Activated T-cell treated with anti-CD3 and anti-CD28 coated beads for 1 hour (primary cell): ENCODE measurements at regions not wholly inside any gene's neighbourhood (a gene's known extent, or its start where the extent isn't known, plus 50 kb on each side); places are given as distances from the start of the nearest gene placed in this dataset.
"Not testable (repeated sequence)": the region's sequence is repeated elsewhere in the genome, so short reads cannot be mapped to it uniquely, and the experiment has no call there.

Experiments
- DNase-seq: peaks from one replicate; pipeline ENCODE4 v3.0.0-alpha.2; 2020; ENCODE audit warnings: low read depth

- no peak for DNase-seq
These were observed 141.4 kb upstream of the SERTAD2 start for GRCh38 chr2:64795024-64795592.

DNA sequence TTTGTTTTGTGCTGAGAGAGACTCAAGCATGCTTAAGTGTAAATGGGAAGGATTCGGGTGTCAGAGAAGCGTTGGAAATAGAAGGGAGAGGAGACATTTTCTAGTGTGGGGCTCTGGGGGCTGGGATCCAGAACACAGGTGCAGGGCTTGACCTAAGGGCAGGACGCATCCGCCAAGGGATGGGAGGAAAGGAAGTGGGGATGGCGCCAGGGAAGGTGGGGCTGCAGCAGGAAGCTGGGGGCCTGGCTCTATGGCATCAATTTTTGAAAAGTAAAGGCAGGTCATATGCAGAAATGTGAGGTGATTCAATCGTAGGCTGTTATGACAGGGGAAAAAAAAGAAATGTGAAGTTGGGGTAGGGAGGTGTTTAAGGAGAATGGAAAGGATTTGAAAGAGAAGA, 143.2 kb upstream of the SERTAD2 start:
- no peak for DNase-seq

- no peak for DNase-seq
These were observed 144.3 kb upstream of the SERTAD2 start for GRCh38 chr2:64797881-64798575.

- DNase-seq: no peak
These were observed 146.0 kb upstream of the SERTAD2 start for GRCh38 chr2:64799592-64800252.

- DNase-seq: no peak
These were observed 150.1 kb upstream of the SERTAD2 start for GRCh38 chr2:64803776-64804175.

GRCh38 chr2:64804651-64805050, 150.9 kb upstream of the SERTAD2 start:
- no peak for DNase-seq

DNA sequence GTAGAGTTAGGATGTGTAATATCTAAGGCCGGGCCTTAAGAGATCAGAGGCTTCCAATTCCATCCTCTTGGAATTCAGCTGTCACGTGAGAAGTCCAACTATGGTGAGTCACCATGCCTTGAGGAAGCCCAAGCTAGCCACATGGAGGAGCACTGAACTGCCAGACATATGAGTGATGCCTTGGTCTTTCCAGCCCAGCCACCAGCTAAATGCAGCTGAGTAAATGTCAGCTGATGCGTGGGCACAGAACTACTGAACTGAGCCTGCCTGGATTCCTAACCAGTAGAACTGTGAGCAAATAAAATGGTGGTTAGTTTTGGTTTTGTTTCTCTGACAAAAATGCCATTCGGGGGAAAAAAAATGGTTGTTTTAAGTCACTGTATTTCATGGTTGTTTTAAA, 153.7 kb upstream of the SERTAD2 start:
- DNase-seq: no peak

DNA sequence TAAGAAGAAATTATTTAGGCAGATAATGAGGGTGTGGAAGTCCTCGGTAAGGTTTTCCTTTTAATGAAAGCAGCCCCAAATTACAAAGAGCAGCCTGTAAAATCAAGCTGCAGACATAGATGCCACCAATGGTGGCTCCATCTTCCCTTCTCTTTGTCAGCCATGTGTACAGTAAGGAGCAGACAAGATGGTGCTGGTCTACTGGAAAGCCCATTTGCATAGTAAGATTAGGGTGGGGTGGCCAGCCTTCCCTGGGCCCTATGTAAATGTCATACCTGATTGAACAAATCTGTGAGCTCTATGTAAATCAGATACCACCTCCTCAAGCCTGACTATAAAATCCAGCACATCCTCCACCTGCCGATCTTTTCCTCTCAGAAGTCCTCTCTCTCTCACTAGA, 154.4 kb upstream of the SERTAD2 start:
- DNase-seq: no peak

- DNase-seq: no peak
These were observed 155.0 kb upstream of the SERTAD2 start for GRCh38 chr2:64808754-64809153.

DNA sequence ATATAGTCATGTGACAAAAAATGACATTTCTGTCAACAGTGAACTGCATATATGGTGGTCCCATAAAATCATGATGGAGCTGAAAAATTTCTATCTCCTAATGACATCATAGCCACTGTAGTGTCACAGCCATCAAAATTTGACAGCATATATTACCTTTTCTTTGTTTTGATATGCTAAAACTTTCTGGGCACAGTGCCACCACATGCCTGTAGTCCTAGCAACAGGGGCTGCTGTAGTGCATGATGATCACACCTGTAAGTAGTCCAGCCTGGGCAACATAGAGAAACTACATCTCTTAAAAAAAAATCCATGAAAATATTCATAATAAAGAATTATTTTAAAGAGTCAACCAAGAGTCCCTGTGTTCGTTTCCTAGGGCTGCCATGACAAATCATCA, 155.5 kb upstream of the SERTAD2 start:
- DNase-seq: no peak

- no peak for DNase-seq
These were observed 158.6 kb upstream of the SERTAD2 start for GRCh38 chr2:64812285-64812684.

DNA sequence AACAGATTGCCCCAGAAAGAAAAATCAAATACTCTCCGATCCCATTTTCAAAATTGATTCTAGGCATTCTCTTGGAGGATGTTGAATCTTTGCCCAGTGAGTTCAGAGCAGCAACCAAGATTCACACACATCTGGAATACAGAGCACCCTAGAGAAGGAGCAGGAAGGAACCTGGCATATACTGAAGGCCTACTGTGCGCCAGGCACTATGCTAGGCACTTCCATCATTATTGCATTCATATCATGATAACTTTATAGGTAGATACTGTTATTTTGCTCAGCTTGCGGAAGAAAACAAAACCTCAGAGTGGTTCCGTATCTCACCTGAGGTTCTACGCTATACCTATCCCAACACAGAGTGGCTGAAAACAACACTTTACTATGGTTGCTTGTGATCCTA, 160.3 kb upstream of the SERTAD2 start:
- no peak for DNase-seq

DNA sequence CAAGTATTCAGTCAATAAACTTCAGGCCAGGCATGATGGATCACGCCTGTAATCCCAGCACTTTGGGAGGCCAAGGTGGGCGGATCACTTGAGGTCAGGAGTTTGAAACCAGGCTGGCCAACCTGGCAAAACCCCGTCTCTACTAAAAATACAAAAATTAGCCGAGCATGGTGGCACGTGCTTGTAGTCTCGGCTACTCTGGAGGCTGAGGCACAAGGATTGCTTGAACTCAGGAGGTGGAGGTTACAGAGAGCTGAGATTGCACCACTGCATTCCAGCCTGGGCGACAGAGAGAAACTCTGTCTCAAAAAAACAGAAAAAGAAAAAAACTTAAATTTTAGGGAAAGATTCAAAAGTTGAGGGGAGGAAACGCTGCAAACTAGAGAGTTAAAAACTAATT, 162.8 kb upstream of the SERTAD2 start:
- not testable (repeated sequence) for DNase-seq

DNA sequence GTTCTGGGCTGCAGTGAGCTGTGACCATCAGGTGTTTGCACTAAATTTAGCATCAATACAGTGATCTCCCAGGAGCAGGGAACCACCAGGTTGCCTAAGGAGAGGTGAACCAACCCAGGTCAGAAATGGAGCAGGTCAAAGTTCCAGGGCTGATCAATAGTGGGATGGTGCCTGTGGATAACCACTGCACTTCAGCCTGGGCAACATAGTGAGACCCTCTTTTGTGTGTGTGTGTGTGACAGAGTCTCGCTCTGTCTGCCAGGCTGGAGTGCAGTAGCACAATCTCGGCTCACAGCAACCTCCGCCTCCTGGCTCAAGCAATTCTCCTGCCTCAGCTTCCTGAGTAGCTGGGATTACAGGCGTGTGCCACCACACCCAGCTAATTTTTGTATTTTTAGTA, 163.7 kb upstream of the SERTAD2 start:
- no peak for DNase-seq

- DNase-seq: no peak
These were observed 164.9 kb upstream of the SERTAD2 start for GRCh38 chr2:64818664-64819060.

GRCh38 chr2:64819361-64819760, 165.6 kb upstream of the SERTAD2 start:
- DNase-seq: no peak

DNA sequence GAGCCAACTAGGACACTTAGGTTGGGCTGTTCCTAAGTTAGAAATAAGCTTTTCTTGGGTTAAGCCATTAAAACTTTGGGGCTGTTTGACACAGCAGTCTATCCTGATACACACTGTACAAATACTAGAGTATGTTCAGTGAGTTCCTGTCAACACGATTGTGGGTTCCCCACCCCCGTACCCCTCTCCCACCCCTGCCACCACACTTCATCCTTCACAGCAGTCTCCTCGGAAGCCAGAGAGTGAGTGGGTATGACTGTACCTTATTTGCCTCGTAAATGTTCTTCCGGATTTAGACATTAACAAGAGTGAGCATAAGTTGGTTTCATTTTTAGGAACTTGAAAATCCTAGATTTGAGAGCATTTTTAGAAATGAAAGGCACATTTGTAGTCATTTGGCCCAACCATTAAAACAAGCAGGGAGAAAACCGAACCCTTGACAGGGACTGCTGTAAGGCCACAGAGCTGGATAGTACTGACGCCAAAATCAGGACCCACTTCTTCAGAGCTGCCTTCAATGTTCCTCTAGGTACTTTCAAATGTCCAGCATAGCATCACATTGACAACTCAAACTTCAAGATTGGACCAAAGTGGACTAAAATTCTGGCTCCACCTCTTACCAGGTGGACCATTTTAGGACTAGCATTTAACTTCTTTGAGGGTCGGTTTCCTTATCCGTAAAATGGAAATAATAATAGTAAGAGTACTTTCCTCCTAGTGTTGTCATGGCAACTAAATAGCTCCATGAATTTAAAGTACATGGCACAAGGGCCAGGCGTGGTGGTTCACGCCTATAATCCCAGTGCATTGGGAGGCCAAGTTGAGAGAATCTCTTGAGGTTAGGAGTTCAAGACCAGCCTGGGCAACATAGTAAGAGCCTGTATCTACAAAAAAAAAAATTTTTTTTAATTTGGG, 166.3 kb upstream of the SERTAD2 start:
- peak; percentile 26 for DNase-seq

DNA sequence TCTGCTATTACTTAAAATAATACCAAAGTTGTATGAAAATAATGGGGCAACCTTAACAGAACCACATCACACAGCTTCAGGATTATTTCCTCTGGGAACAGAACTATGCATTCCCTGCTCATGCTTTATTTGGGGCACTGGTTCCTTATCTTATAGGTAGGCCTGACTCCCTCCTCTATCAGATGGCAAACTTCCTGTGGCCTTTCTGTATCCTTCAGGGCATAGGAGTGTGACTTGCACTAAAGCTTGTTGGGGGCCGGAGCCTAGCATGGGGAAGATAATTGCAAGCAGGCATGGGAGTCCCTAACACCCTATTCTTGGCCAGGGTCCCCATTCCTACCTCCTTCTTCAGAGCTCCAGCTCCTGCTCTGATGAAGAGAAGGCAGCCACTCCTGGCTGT, 167.2 kb upstream of the SERTAD2 start:
- no peak for DNase-seq

GRCh38 chr2:64823794-64824193, 165.4 kb upstream of the SLC1A4 start:
- DNase-seq: no peak

DNA sequence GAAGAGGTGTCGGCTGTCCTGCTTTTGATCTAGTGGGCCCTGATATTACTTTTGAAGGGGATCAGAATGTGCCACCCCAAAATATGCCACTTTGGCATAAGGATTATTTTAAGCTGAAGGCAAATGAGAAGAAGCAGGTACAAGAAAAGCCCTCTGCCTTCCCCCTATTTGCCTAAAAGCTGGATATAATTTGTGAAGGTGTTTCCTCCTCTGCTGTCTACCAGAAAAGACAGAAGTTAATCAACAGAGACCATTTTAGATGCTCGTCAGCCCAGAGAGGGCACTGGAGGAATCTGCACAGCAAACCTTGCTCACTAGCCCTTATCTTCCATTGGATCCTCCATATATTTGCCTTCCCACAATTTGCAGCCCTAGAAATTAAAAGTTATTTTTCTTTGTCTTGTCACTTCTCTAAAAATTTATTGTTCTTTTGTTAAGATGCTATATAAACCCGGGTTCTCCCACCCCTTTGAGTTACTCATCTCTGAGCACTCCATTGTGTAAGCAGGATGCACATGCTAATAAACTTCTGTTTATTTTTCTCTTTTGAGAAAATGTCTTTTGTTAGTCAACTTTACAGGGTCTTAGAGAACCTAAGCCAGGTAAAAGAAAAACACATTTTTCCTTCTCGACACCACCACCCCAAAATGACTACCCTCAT, 163.2 kb upstream of the SLC1A4 start:
- no peak for DNase-seq

GRCh38 chr2:64826703-64827102, 162.5 kb upstream of the SLC1A4 start:
- no peak for DNase-seq

DNA sequence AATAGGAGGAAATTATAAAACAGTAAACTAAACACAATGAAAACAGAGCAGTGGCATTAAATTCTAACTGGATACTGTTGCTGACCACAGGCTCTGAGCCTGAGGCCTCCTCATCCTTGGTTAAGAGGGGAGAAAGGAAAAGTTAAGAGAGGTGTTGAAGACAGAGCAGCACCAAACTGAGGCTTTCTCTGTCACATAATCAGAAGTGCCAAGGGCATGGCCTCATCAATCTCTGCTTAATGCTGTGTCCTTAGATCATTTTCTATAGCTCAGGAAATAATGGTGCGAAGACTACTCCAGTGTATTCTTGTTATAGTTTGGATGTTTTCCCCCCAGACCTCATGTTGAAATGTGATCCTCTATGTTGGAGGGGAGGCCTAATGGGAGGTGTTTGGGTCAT, 160.9 kb upstream of the SLC1A4 start:
- no peak for DNase-seq
